ENCODE measurements at regions not wholly inside any gene's neighbourhood (a gene's known extent, or its start where the extent isn't known, plus 50 kb on each side); places are given as distances from the start of the nearest gene placed in this dataset.

- Histone ChIP-seq H3K36me3 (ENCODE audit: low read depth, missing control alignments) (no peaks in the 10 kb centered on the region), H3K4me3 (no peak overlapping the region), H3K27me3 (no peaks in the 10 kb centered on the region), H3K27ac (no peak overlapping the region), H3K9me3 (no peaks in the 10 kb centered on the region), H3K4me1 (no peaks in the 10 kb centered on the region)
- TF ChIP-seq CTCF (IDR thresholded peaks at IDR 0.05) (no peak), POLR2A (IDR thresholded peaks at IDR 0.05) (no peak)
- intact Hi-C loops (cut with DNase I; ENCODE audit: low total_unique reads): no loop called here
- WGBS, 2 donors: 74 to 81% methylated on average over 2 of the region's 2 CpGs
- no peak for DNase-seq
Measured at GRCh38 chr10:36302086-36302485, 660.0 kb upstream of the FZD8 start.

- H3K4me3 ChIP-seq: no peak overlapping the region
- DNase-seq: no peak
- no peaks in the 10 kb centered on the region for H3K9me3 ChIP-seq
- intact Hi-C loops (cut with DNase I; ENCODE audit: low total_unique reads): no loop called here
- 90 to 97% methylated on average over 1 of the region's 1 CpG for WGBS, 2 donors
- no peaks in the 10 kb centered on the region for H3K4me1 ChIP-seq
- H3K27ac ChIP-seq: no peak overlapping the region
- TF ChIP-seq CTCF (IDR thresholded peaks at IDR 0.05) (no peak), POLR2A (IDR thresholded peaks at IDR 0.05) (no peak)
- H3K36me3 ChIP-seq (ENCODE audit: low read depth, missing control alignments): no peaks in the 10 kb centered on the region
- no peaks in the 10 kb centered on the region for H3K27me3 ChIP-seq
Measured at GRCh38 chr10:36301539-36301938, 659.4 kb upstream of the FZD8 start.

- no peak overlapping the region for H3K4me3 ChIP-seq
- WGBS, 2 donors: 80 to 92% methylated on average over 2 of the region's 2 CpGs
Measured at GRCh38 chr10:36301139-36301538, 659.0 kb upstream of the FZD8 start.

GRCh38 chr10:36283827-36284226 lies 641.7 kb upstream of the FZD8 start:
- Histone ChIP-seq H3K27ac (no peak overlapping the region), H3K9me3 (no peaks in the 10 kb centered on the region), H3K27me3 (no peaks in the 10 kb centered on the region), H3K36me3 (ENCODE audit: low read depth, missing control alignments) (no peaks in the 10 kb centered on the region), H3K4me1 (no peaks in the 10 kb centered on the region), H3K4me3 (no peak overlapping the region)
- no peak for DNase-seq
- TF ChIP-seq POLR2A (IDR thresholded peaks at IDR 0.05) (no peak), CTCF (IDR thresholded peaks at IDR 0.05) (no peak)
- intact Hi-C loops (cut with DNase I; ENCODE audit: low total_unique reads): no loop called here
- WGBS, 2 donors: 79 to 84% methylated on average over 14 of the region's 14 CpGs

More at GRCh38 chr10:36301139-36301538, 659.0 kb upstream of the FZD8 start:
- TF ChIP-seq CTCF (IDR thresholded peaks at IDR 0.05) (no peak), POLR2A (IDR thresholded peaks at IDR 0.05) (no peak)
- Histone ChIP-seq H3K4me1 (no peaks in the 10 kb centered on the region), H3K27me3 (no peaks in the 10 kb centered on the region), H3K9me3 (no peaks in the 10 kb centered on the region), H3K27ac (no peak overlapping the region), H3K36me3 (ENCODE audit: low read depth, missing control alignments) (no peaks in the 10 kb centered on the region)
- no peak for DNase-seq
- intact Hi-C loops (cut with DNase I; ENCODE audit: low total_unique reads): no loop called here

- Histone ChIP-seq H3K27ac (no peak overlapping the region), H3K27me3 (no peaks in the 10 kb centered on the region), H3K9me3 (no peaks in the 10 kb centered on the region), H3K36me3 (ENCODE audit: low read depth, missing control alignments) (no peaks in the 10 kb centered on the region), H3K4me3 (no peak overlapping the region), H3K4me1 (no peaks in the 10 kb centered on the region)
- TF ChIP-seq CTCF (IDR thresholded peaks at IDR 0.05) (no peak), POLR2A (IDR thresholded peaks at IDR 0.05) (no peak)
- no peak for DNase-seq
- 34 to 50% methylated on average over 3 of the region's 3 CpGs for WGBS, 2 donors
- intact Hi-C loops (cut with DNase I; ENCODE audit: low total_unique reads): no loop called here
Measured at GRCh38 chr10:36281831-36282331, 639.8 kb upstream of the FZD8 start.
